HEK293 (cell line): ENCODE measurements at regions not wholly inside any gene's neighbourhood (a gene's known extent, or its start where the extent isn't known, plus 50 kb on each side); places are given as distances from the start of the nearest gene placed in this dataset.

ENCODE experiments used
- CTCF ChIA-PET: fragments of 350-600 bp; formaldehyde crosslinking; extraction: SDS; loops from one replicate; lab custom pipeline; 2021; ENCODE audit warnings: antibody characterized with exemption; lab: Yijun Ruan, JAX
- POLR2A ChIA-PET: fragments of 300-600 bp; formaldehyde crosslinking; extraction: SDS; loops from one replicate; lab custom pipeline; 2020; ENCODE audit warnings: antibody characterized with exemption, inconsistent platforms; lab: Yijun Ruan, JAX
- H3K27ac ChIP-seq: fragments of 200-500 bp; sonication (Bioruptor generic); 2 replicates; pipeline ENCODE4 v1.5.1; 2014; ENCODE audit warnings: low read depth, low read length, control low read depth, inconsistent platforms; ENCODE audit errors: extremely low read depth
- H3K36me3 ChIP-seq, 2 experiments: fragments of 200-500 bp in 1 of 2; sonication (Bioruptor generic) in 1 of 2; 1 replicate in 1 of 2; 2 replicates in 1 of 2; pipeline ENCODE4 v1.5.1; 2014 to 2017; ENCODE audit warnings: inconsistent platforms in 2 of 2, low read length in 2 of 2; ENCODE audit not compliant: control insufficient read depth in 2 of 2, insufficient read depth in 1 of 2
- H3K4me1 ChIP-seq: fragments of 200-500 bp; sonication (Bioruptor generic); 2 replicates; pipeline ENCODE4 v1.5.1; 2014; ENCODE audit warnings: mild to moderate bottlenecking, low read length, inconsistent platforms; ENCODE audit not compliant: control insufficient read depth, insufficient read depth
- H3K4me3 ChIP-seq: 2 replicates; pipeline ENCODE4 v1.5.1; 2011; ENCODE audit warnings: low read depth, mild to moderate bottlenecking, control low read depth, low read length, moderate library complexity
- H3K9me3 ChIP-seq: fragments of 200-500 bp; sonication (Bioruptor generic); 2 replicates; pipeline ENCODE4 v1.5.1; 2014; ENCODE audit warnings: low read depth, low read length, inconsistent platforms; ENCODE audit not compliant: control insufficient read depth, insufficient read depth
- MEIS1 ChIP-seq: sonication (generic); formaldehyde crosslinking; IDR thresholded peaks from 2 replicates; pipeline ENCODE4 v1.8.1; 2022; ENCODE audit warnings: missing genetic modification reagents, mild to moderate bottlenecking, borderline replicate concordance
- YY2 ChIP-seq: fragments of 450-650 bp; formaldehyde crosslinking; IDR thresholded peaks from 2 replicates; pipeline ENCODE4 v1.5.1; 2016; ENCODE audit warnings: missing biosample characterization, missing genetic modification characterization
- ZBTB1 ChIP-seq: fragments of 450-650 bp; formaldehyde crosslinking; IDR thresholded peaks from 2 replicates; pipeline ENCODE4 v1.5.1; 2016; ENCODE audit warnings: missing biosample characterization, missing genetic modification characterization
- ZBTB20 ChIP-seq: fragments of 450-650 bp; formaldehyde crosslinking; IDR thresholded peaks from 2 replicates; pipeline ENCODE4 v1.5.1; 2016; ENCODE audit warnings: missing biosample characterization, missing genetic modification characterization
- ZNF133 ChIP-seq: fragments of 450-650 bp; formaldehyde crosslinking; IDR thresholded peaks from 2 replicates; pipeline ENCODE4 v1.5.1; 2016; ENCODE audit warnings: missing biosample characterization, missing genetic modification characterization
- ZNF157 ChIP-seq: fragments of 450-650 bp; formaldehyde crosslinking; IDR thresholded peaks from 2 replicates; pipeline ENCODE4 v1.5.1; 2016; ENCODE audit warnings: missing biosample characterization, missing genetic modification characterization
- ZNF311 ChIP-seq: fragments of 450-650 bp; formaldehyde crosslinking; IDR thresholded peaks from 2 replicates; pipeline ENCODE4 v1.5.1; 2017; ENCODE audit warnings: missing biosample characterization, missing genetic modification characterization, borderline replicate concordance
- ZNF335 ChIP-seq: fragments of 450-650 bp; formaldehyde crosslinking; conservative IDR thresholded peaks from 2 replicates; pipeline ENCODE4 v1.5.1; 2016; ENCODE audit warnings: missing biosample characterization, missing genetic modification characterization
- ZNF394 ChIP-seq: fragments of 450-650 bp; formaldehyde crosslinking; IDR thresholded peaks from 2 replicates; pipeline ENCODE4 v1.5.1; 2016; ENCODE audit warnings: missing biosample characterization, missing genetic modification characterization, mild to moderate bottlenecking, moderate library complexity, borderline replicate concordance
- ZNF549 ChIP-seq: fragments of 450-650 bp; IDR thresholded peaks from 2 replicates; pipeline ENCODE4 v1.5.1; 2018; ENCODE audit warnings: missing biosample characterization, missing genetic modification characterization, mild to moderate bottlenecking, inconsistent platforms, moderate library complexity
- ZNF658 ChIP-seq: fragments of 450-650 bp; formaldehyde crosslinking; IDR thresholded peaks from 2 replicates; pipeline ENCODE4; 2016; ENCODE audit warnings: missing biosample characterization, missing genetic modification characterization
- ZNF76 ChIP-seq: fragments of 450-650 bp; formaldehyde crosslinking; IDR thresholded peaks from 2 replicates; pipeline ENCODE4; 2016; ENCODE audit warnings: low read depth, missing biosample characterization, missing genetic modification characterization, borderline replicate concordance
- ZNF776 ChIP-seq: fragments of 450-650 bp; formaldehyde crosslinking; IDR thresholded peaks from 2 replicates; pipeline ENCODE4 v1.5.0; 2017; ENCODE audit warnings: missing biosample characterization, missing genetic modification characterization, borderline replicate concordance
- TF ChIP-seq, protein P1 (sequence below): fragments of 450-650 bp; formaldehyde crosslinking; IDR thresholded peaks from 2 replicates; pipeline ENCODE4 v1.5.1; 2016; ENCODE audit warnings: missing biosample characterization, missing genetic modification characterization
- TF ChIP-seq, protein P2 (sequence below): fragments of 450-650 bp; IDR thresholded peaks from 2 replicates; pipeline ENCODE4 v1.5.1; 2018; ENCODE audit warnings: missing biosample characterization, mild to moderate bottlenecking, missing genetic modification characterization
- TF ChIP-seq, protein P3 (sequence below): fragments of 450-650 bp; formaldehyde crosslinking; IDR thresholded peaks from 2 replicates; pipeline ENCODE4 v1.5.1; 2016; ENCODE audit warnings: missing biosample characterization, missing genetic modification characterization
- TF ChIP-seq, protein P4 (sequence below): fragments of 450-650 bp; formaldehyde crosslinking; IDR thresholded peaks from 2 replicates; pipeline ENCODE4 v1.5.1; 2016; ENCODE audit warnings: missing biosample characterization, missing genetic modification characterization, low read depth
- TF ChIP-seq, protein P5 (sequence below): fragments of 450-650 bp; formaldehyde crosslinking; IDR thresholded peaks from 2 replicates; pipeline ENCODE4 v1.5.1; 2017; ENCODE audit warnings: missing biosample characterization, missing genetic modification characterization

DNA sequence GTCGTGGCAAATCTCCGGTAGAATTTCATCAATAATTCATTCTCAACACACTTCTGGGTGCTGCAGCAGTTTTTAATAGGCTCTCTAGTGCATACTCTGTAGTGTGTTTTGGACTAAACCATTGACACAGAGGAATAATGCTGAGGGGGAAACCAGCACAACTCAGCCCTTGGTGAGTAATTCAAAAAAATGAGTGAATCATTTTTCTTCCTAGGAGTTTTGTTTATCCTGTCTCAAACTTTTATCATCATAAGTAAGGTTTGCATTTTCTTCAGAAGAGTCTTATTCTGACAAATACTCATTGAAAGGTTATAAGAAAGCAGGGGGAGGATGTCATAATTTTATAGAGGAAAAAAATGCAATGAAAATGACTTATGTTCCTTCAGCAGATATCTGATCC lies 2542.7 kb downstream of the PCDH7 start:
- H3K36me3 ChIP-seq: no peaks in the 10 kb centered on the region
- no peaks in the 10 kb centered on the region for H3K4me1 ChIP-seq
- no peaks in the 10 kb centered on the region for H3K9me3 ChIP-seq
- H3K4me3 ChIP-seq: no peak overlapping the region
- no peak overlapping the region for H3K27ac ChIP-seq
- CTCF ChIA-PET: no interaction called here
- POLR2A ChIA-PET: no interaction called here
- TF ChIP-seq ZNF549 (no peak), ZBTB1 (tag by site-specific recombination) (no peak), ZNF335 (tag by site-specific recombination) (no peak), ZBTB20 (no peak), ZNF394 (tag by site-specific recombination) (no peak), ZNF133 (tag by site-specific recombination) (no peak)
- TF ChIP-seq, protein P1, sequence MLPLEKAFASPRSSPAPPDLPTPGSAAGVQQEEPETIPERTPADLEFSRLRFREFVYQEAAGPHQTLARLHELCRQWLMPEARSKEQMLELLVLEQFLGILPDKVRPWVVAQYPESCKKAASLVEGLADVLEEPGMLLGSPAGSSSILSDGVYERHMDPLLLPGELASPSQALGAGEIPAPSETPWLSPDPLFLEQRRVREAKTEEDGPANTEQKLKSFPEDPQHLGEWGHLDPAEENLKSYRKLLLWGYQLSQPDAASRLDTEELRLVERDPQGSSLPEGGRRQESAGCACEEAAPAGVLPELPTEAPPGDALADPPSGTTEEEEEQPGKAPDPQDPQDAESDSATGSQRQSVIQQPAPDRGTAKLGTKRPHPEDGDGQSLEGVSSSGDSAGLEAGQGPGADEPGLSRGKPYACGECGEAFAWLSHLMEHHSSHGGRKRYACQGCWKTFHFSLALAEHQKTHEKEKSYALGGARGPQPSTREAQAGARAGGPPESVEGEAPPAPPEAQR (tag by site-specific recombination): no peak
- TF ChIP-seq, protein P2, sequence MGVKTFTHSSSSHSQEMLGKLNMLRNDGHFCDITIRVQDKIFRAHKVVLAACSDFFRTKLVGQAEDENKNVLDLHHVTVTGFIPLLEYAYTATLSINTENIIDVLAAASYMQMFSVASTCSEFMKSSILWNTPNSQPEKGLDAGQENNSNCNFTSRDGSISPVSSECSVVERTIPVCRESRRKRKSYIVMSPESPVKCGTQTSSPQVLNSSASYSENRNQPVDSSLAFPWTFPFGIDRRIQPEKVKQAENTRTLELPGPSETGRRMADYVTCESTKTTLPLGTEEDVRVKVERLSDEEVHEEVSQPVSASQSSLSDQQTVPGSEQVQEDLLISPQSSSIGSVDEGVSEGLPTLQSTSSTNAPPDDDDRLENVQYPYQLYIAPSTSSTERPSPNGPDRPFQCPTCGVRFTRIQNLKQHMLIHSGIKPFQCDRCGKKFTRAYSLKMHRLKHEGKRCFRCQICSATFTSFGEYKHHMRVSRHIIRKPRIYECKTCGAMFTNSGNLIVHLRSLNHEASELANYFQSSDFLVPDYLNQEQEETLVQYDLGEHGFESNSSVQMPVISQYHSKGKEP (tag by site-specific recombination): no peak

DNA sequence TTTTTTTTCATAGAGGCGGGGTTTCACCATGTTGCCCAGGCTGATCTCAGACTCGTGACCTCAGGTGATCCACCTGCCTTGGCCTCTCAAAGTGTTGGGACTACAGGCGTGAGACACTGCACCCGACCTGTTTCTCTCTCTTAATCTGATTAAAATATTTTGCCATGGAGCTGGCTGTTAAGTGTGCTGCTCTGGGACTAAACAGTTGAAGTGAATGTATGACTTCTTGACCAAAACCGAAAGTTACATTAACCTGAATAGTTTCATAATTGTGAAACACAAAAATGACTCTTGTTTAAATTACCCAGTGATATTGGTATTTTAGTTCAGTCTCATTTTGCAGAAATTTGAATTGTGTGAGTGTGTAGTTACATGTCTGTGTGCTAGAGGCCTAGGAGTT lies 2548.6 kb downstream of the PCDH7 start:
- H3K36me3 ChIP-seq: no peaks in the 10 kb centered on the region
- no peak overlapping the region for H3K4me3 ChIP-seq
- POLR2A ChIA-PET: no interaction called here
- CTCF ChIA-PET: no interaction called here
- H3K4me1 ChIP-seq: no peaks in the 10 kb centered on the region
- TF ChIP-seq, protein P3, sequence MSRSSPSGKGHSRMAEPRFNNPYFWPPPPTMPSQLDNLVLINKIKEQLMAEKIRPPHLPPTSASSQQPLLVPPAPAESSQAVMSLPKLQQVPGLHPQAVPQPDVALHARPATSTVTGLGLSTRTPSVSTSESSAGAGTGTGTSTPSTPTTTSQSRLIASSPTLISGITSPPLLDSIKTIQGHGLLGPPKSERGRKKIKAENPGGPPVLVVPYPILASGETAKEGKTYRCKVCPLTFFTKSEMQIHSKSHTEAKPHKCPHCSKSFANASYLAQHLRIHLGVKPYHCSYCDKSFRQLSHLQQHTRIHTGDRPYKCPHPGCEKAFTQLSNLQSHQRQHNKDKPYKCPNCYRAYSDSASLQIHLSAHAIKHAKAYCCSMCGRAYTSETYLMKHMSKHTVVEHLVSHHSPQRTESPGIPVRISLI (tag by site-specific recombination): no peak
- TF ChIP-seq, protein P4, sequence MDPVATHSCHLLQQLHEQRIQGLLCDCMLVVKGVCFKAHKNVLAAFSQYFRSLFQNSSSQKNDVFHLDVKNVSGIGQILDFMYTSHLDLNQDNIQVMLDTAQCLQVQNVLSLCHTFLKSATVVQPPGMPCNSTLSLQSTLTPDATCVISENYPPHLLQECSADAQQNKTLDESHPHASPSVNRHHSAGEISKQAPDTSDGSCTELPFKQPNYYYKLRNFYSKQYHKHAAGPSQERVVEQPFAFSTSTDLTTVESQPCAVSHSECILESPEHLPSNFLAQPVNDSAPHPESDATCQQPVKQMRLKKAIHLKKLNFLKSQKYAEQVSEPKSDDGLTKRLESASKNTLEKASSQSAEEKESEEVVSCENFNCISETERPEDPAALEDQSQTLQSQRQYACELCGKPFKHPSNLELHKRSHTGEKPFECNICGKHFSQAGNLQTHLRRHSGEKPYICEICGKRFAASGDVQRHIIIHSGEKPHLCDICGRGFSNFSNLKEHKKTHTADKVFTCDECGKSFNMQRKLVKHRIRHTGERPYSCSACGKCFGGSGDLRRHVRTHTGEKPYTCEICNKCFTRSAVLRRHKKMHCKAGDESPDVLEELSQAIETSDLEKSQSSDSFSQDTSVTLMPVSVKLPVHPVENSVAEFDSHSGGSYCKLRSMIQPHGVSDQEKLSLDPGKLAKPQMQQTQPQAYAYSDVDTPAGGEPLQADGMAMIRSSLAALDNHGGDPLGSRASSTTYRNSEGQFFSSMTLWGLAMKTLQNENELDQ (tag by site-specific recombination): no peak
- TF ChIP-seq, all 188 proteins: peak for 0
- Histone ChIP-seq H3K27ac (no peak overlapping the region), H3K9me3 (no peaks in the 10 kb centered on the region)

DNA sequence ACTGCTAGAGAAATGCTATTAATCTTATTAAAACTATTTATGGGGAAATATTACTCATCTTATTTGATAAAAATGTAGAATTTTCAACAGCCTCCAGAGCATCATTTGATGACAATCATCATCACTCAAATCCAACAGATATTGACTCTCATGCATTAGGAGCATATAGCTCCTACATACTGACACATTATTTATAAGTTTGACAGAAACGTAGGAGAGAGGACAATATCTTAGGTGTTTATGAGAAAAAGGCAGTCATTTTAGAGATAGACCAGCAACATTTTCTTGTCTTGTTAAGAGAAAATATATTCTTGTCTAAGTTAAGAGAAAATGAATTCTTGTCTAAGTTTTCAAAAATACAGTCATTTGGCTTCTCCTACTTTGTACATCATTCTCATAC lies 2550.2 kb downstream of the PCDH7 start:
- POLR2A ChIA-PET: no interaction called here

More for the DNA sequence above, 2550.2 kb downstream of the PCDH7 start:
- no peak overlapping the region for H3K27ac ChIP-seq
- no peak overlapping the region for H3K4me3 ChIP-seq
- H3K9me3 ChIP-seq: no peaks in the 10 kb centered on the region
- H3K36me3 ChIP-seq: no peaks in the 10 kb centered on the region
- TF ChIP-seq, protein P5, sequence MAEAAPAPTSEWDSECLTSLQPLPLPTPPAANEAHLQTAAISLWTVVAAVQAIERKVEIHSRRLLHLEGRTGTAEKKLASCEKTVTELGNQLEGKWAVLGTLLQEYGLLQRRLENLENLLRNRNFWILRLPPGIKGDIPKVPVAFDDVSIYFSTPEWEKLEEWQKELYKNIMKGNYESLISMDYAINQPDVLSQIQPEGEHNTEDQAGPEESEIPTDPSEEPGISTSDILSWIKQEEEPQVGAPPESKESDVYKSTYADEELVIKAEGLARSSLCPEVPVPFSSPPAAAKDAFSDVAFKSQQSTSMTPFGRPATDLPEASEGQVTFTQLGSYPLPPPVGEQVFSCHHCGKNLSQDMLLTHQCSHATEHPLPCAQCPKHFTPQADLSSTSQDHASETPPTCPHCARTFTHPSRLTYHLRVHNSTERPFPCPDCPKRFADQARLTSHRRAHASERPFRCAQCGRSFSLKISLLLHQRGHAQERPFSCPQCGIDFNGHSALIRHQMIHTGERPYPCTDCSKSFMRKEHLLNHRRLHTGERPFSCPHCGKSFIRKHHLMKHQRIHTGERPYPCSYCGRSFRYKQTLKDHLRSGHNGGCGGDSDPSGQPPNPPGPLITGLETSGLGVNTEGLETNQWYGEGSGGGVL: no peak
- TF ChIP-seq ZNF311 (tag by site-specific recombination) (no peak), ZNF76 (tag by site-specific recombination) (no peak), MEIS1 (CRISPR knock-in tag) (no peak), ZNF658 (tag by site-specific recombination) (no peak), ZNF157 (tag by site-specific recombination) (no peak), YY2 (no peak), ZNF776 (no peak)
- H3K4me1 ChIP-seq: no peaks in the 10 kb centered on the region
- CTCF ChIA-PET: no interaction called here
